Peyer's patch (tissue), 4 donors: ENCODE measurements at regions not wholly inside any gene's neighbourhood (a gene's known extent, or its start where the extent isn't known, plus 50 kb on each side); places are given as distances from the start of the nearest gene placed in this dataset.

Experiments used
- POLR2A ChIP-seq, 2 donors: fragments of 450-650 bp; IDR thresholded peaks; one replicate each; pipeline ENCODE4 v1.5.1; 2017; ENCODE audit warnings: antibody characterized with exemption in 2 of 2, mild to moderate bottlenecking in 2 of 2, moderate library complexity in 2 of 2
- TF ChIP-seq, protein P1 (sequence below), 6 experiments: fragments of 450-650 bp in 4 of 6; fragments of 200-600 bp in 2 of 6; sonication (generic) in 1 of 6; IDR thresholded peaks; one replicate each; pipeline ENCODE4 v1.5.1; 2017 to 2019; ENCODE audit warnings: antibody characterized with exemption in 6 of 6, mild to moderate bottlenecking in 3 of 6, moderate library complexity in 1 of 6

- TF ChIP-seq, protein P1, sequence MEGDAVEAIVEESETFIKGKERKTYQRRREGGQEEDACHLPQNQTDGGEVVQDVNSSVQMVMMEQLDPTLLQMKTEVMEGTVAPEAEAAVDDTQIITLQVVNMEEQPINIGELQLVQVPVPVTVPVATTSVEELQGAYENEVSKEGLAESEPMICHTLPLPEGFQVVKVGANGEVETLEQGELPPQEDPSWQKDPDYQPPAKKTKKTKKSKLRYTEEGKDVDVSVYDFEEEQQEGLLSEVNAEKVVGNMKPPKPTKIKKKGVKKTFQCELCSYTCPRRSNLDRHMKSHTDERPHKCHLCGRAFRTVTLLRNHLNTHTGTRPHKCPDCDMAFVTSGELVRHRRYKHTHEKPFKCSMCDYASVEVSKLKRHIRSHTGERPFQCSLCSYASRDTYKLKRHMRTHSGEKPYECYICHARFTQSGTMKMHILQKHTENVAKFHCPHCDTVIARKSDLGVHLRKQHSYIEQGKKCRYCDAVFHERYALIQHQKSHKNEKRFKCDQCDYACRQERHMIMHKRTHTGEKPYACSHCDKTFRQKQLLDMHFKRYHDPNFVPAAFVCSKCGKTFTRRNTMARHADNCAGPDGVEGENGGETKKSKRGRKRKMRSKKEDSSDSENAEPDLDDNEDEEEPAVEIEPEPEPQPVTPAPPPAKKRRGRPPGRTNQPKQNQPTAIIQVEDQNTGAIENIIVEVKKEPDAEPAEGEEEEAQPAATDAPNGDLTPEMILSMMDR (IDR thresholded peaks at IDR 0.05), result no peak
- TF ChIP-seq POLR2A (IDR thresholded peaks at IDR 0.05), result no peak
Observed at GRCh38 chr11:127259102-127259501, 258.5 kb upstream of the KIRREL3 start.
